Heart right ventricle (tissue), 16 donors: ENCODE measurements at regions not wholly inside any gene's neighbourhood (a gene's known extent, or its start where the extent isn't known, plus 50 kb on each side); places are given as distances from the start of the nearest gene placed in this dataset.
A peak's percentile ranks its signal among the peaks of the same experiment; 100 is the strongest.

ENCODE experiments used
- ATAC-seq, 8 donors: fragments of 200-7000 bp; cut with Tn5 transposase; one replicate each; pipeline ENCODE4 v1.9.1; 2020; ENCODE audit warnings: mild to moderate bottlenecking in 8 of 8, moderate library complexity in 8 of 8, moderate number of reproducible peaks in 1 of 8
- DNase-seq, 2 donors: peaks; one replicate each; pipeline ENCODE4 v3.0.0-alpha.2; 2020
- H3K27ac ChIP-seq, 10 donors: fragments of 200-600 bp; sonication (generic) in 2 of 10; one replicate each; pipeline versions ENCODE4 v1.5.0 to v1.8.0; 2020 to 2022; ENCODE audit warnings: mild to moderate bottlenecking in 3 of 10
- H3K27me3 ChIP-seq, 7 donors: fragments of 200-600 bp; one replicate each; pipeline ENCODE4 v1.8.0; 2021 to 2022; ENCODE audit warnings: mild to moderate bottlenecking in 2 of 7
- H3K36me3 ChIP-seq, 9 donors: fragments of 200-600 bp; sonication (generic) in 1 of 9; one replicate each; pipeline versions ENCODE4 v1.5.0 to v1.8.0; 2020 to 2022; ENCODE audit warnings: mild to moderate bottlenecking in 2 of 9
- H3K4me1 ChIP-seq, 9 donors: fragments of 200-600 bp; sonication (generic) in 1 of 9; one replicate each; pipeline versions ENCODE4 v1.5.0 to v1.8.0; 2020 to 2022; ENCODE audit warnings: mild to moderate bottlenecking in 4 of 9
- H3K4me3 ChIP-seq, 10 donors: fragments of 200-600 bp; sonication (generic) in 2 of 10; one replicate each; pipeline versions ENCODE4 v1.5.0 to v1.8.0; 2020 to 2022; ENCODE audit warnings: mild to moderate bottlenecking in 7 of 10, moderate library complexity in 2 of 10
- H3K9me3 ChIP-seq, 11 donors: fragments of 200-600 bp in 10 of 11; sonication (generic) in 2 of 11; one replicate each; pipeline versions ENCODE4 v1.5.0 to v1.8.0; 2013 to 2022; ENCODE audit warnings: mild to moderate bottlenecking in 2 of 11, control low read depth in 1 of 11, moderate library complexity in 1 of 11
- WGBS, 2 donors: extraction: QIAGEN DNeasy Blood & Tissue Kit; methylation state at CpG; one replicate each; pipeline ENCODE4 v1.1.7; 2013; ENCODE audit warnings: inconsistent platforms in 1 of 2; 5-methylcytosine and 5-hydroxymethylcytosine counted together
- intact Hi-C, 10 donors: fragments of 100-400 bp; cut with DNase I; formaldehyde crosslinking; loops; one replicate each; pipeline versions ENCODE4 v1.11.1 to v1.14.2; 2022
- TF ChIP-seq, protein P1 (sequence below), 9 donors: fragments of 200-600 bp; sonication (generic) in 2 of 9; IDR thresholded peaks; one replicate each; pipeline versions ENCODE4 v1.5.0 to v1.8.0; 2021 to 2022; ENCODE audit warnings: antibody characterized with exemption in 9 of 9, mild to moderate bottlenecking in 5 of 9, moderate library complexity in 1 of 9
- donor health status: Arrhythmogenic right ventricular cardiomyopathy.
- donor health status: ischemic (EF 13 %, LVEDD 7.1; RV severe dilation, severe dysfunction).
- donor health status: healthy with polysubstance abuse.
- donor health status: DM: no; HTN: yes; CAD: no.
- donor health status: DM: no; HTN: no; CAD: no.
- donor health status: ischemic (EF 25% LVEDD 6.9; RV normal size, moderate dysfunction).
- donor health status: ischemic (EF 25% LVEDD 5.7; RV mildly dilated, moderate dysfunction).
- donor health status: healthy.
- donor health status: DM: yes; HTN: yes; CAD: no.
- donor health status: Ischemic cardiomyopathy.
- donor health status: ischemic (EF 35%, LVEDD 5.7; RV mildly dilated, moderate dysfunction).
- donor health status: nonischemic (EF 11% LVEDD 7.7; RV severe dilation, severe dysfunction).
- donor health status: DM: yes; HTN: yes; CAD: no.
- donor health status: PGD.
- donor health status: ischemic (EF 29% LVEDD 5.4; RV normal size, mild dysfunction).
- donor health status: nonischemic (EF 23%, LVEDD 6.1; RV moderate dilation, normal function).

DNA sequence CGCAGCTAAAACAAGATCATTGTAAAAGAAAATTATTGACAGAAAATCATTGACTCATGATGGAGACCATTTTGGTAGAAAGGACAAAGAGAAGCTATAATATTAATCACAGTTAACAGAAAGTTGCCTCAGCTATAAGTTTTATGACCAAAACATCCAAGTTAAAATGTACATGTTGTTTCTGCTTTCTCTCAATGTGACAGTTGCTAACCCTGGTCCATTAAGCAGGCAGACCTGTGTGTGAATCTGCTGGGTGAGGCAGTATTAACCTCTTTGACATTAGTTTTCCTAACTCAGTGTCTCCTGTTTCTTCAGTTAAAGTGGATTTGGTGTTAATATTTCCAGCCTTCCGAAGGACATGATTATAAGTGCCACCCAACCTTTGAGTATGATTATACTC is 94.8 kb upstream of the DCLK2 start:
- TF ChIP-seq, protein P1, sequence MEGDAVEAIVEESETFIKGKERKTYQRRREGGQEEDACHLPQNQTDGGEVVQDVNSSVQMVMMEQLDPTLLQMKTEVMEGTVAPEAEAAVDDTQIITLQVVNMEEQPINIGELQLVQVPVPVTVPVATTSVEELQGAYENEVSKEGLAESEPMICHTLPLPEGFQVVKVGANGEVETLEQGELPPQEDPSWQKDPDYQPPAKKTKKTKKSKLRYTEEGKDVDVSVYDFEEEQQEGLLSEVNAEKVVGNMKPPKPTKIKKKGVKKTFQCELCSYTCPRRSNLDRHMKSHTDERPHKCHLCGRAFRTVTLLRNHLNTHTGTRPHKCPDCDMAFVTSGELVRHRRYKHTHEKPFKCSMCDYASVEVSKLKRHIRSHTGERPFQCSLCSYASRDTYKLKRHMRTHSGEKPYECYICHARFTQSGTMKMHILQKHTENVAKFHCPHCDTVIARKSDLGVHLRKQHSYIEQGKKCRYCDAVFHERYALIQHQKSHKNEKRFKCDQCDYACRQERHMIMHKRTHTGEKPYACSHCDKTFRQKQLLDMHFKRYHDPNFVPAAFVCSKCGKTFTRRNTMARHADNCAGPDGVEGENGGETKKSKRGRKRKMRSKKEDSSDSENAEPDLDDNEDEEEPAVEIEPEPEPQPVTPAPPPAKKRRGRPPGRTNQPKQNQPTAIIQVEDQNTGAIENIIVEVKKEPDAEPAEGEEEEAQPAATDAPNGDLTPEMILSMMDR (IDR thresholded peaks at IDR 0.05) = no peak
- Histone ChIP-seq H3K9me3 (no peaks in the 10 kb centered on the region), H3K27me3 (no peaks in the 10 kb centered on the region), H3K27ac (no peak overlapping the region), H3K4me1 (peaks cover 0 to 18% (median 12%) of the 10 kb centered on the region in 9 donors), H3K4me3 (no peak overlapping the region), H3K36me3 (no peaks in the 10 kb centered on the region)
- ATAC-seq (no peak), DNase-seq (no peak)
- WGBS, 2 donors = 94 to 99% methylated on average over 2 of the region's 2 CpGs
- intact Hi-C loops = loop anchor here in 3 of 10 donors (5.0 to 10.0 kb wide), 2 partner anchors 881 to 884 kb away; no protein-coding TSS in a partner anchor

DNA sequence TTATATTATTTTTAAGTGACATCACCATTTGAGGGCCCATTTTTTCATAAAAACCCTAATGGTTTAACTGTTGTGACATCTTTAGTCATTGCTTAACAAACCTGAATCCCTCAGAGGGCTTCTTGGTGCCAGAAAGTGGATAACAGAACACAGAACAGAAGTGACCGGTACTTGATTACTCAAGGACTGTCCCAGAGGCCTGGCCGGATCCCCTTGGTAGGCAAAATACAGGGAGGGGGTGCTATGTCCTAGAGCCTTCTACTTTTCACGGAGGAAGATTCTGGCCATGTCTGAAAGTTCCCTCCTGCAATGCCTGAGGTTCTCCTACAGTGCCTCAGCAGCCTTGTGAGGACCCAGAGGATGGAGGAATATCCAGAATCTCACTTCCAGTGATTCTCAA is 94.3 kb upstream of the DCLK2 start:
- H3K36me3 ChIP-seq = no peaks in the 10 kb centered on the region
- TF ChIP-seq, protein P1 (IDR thresholded peaks at IDR 0.05) = no peak
- H3K27ac ChIP-seq = no peak overlapping the region
- H3K4me1 ChIP-seq = peaks cover 0 to 18% (median 12%) of the 10 kb centered on the region in 9 donors
- no peak for DNase-seq
- H3K27me3 ChIP-seq = no peaks in the 10 kb centered on the region
- H3K4me3 ChIP-seq = no peak overlapping the region
- peak in 1 of 8 donors; percentile 10 for ATAC-seq
- no peaks in the 10 kb centered on the region for H3K9me3 ChIP-seq
- 93 to 94% methylated on average over 3 of the region's 3 CpGs for WGBS, 2 donors
- intact Hi-C loops = loop anchor here in 3 of 10 donors (5.0 to 10.0 kb wide), 2 partner anchors 881 to 883 kb away; no protein-coding TSS in a partner anchor

DNA sequence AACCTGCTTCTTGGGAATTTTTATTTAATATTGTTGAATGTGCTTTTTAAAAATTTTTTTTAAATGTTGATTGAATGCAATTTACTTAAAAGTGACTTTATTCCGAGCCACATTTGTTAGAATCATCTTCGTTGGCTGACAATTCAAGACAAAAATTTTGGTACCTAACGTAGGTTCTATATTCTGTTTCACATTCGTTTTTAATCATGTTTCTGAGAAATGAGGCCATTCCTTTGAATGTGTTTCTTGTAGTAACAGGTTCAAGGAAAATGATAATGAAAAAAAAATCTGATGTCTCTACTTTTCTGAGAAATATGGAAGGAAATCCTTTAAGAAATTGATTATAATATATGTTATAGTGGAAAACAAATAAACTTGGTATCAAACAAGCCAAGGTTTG is 92.3 kb upstream of the DCLK2 start:
- WGBS, 2 donors = 94 to 95% methylated on average over 4 of the region's 4 CpGs
- H3K27me3 ChIP-seq = no peaks in the 10 kb centered on the region
- intact Hi-C loops = loop anchor here in 1 of 10 donors (10.0 kb wide), 1 partner anchor 879 kb away; no protein-coding TSS in a partner anchor
- peaks cover 0 to 18% (median 12%) of the 10 kb centered on the region in 9 donors for H3K4me1 ChIP-seq
- DNase-seq (no peak), ATAC-seq (no peak)
- TF ChIP-seq, protein P1 (IDR thresholded peaks at IDR 0.05) = no peak
- no peak overlapping the region for H3K27ac ChIP-seq
- H3K36me3 ChIP-seq = no peaks in the 10 kb centered on the region
- no peak overlapping the region for H3K4me3 ChIP-seq
- no peaks in the 10 kb centered on the region for H3K9me3 ChIP-seq

DNA sequence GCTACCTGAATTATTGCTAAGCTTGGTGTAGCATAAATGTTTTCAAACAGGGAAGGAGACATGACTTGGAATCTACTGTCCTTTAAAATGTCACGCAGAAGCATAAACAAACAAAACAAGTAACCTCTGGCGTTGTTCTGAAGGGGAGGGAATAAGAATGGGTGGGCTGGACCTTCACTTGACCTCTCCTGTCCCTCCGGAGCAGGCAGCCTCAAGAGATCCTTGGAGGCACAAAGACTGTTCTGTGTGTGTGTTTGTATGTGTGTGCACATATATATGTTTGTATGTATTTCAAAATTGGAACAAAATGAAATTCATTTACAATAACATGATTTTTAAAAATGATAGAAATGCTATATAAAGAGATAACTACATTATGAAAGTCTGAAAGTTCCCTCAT is 91.3 kb upstream of the DCLK2 start:
- no peak for ATAC-seq
- Histone ChIP-seq H3K27me3 (no peaks in the 10 kb centered on the region), H3K27ac (peak overlapping the region in 1 of 10 donors; percentile 2), H3K36me3 (no peaks in the 10 kb centered on the region), H3K4me1 (peaks cover 0 to 18% (median 12%) of the 10 kb centered on the region in 9 donors), H3K9me3 (no peaks in the 10 kb centered on the region), H3K4me3 (no peak overlapping the region)
- TF ChIP-seq, protein P1 (IDR thresholded peaks at IDR 0.05) = no peak
- intact Hi-C loops = loop anchor here in 1 of 10 donors (10.0 kb wide), 1 partner anchor 878 kb away; no protein-coding TSS in a partner anchor
- 38 to 52% methylated on average over 3 of the region's 3 CpGs for WGBS, 2 donors
- no peak for DNase-seq
